SK-N-SH treated with all-trans-retinoic acid at 6 μM for 48 hours (cell line): ENCODE measurements at regions not wholly inside any gene's neighbourhood (a gene's known extent, or its start where the extent isn't known, plus 50 kb on each side); places are given as distances from the start of the nearest gene placed in this dataset.

Experiments
- ATAC-seq: fragments of 200-7000 bp; cut with Tn5 transposase; 3 replicates; pipeline ENCODE4 v1.9.1; 2020; ENCODE audit warnings: mild to moderate bottlenecking, moderate library complexity
- ARNTL ChIP-seq: fragments of 450-650 bp; formaldehyde crosslinking; IDR thresholded peaks from 2 replicates; pipeline ENCODE4 v1.5.0; 2020; ENCODE audit warnings: low read depth, mild to moderate bottlenecking, moderate library complexity, borderline replicate concordance
- CREB5 ChIP-seq: fragments of 250-450 bp; sonication (Bioruptor Pico); IDR thresholded peaks from 2 replicates; pipeline ENCODE4 v1.5.1; 2020; ENCODE audit warnings: low read depth, mild to moderate bottlenecking, moderate library complexity
- CSDC2 ChIP-seq: fragments of 250-450 bp; sonication (Bioruptor Pico); IDR thresholded peaks from 2 replicates; pipeline ENCODE4 v1.5.0; 2020; ENCODE audit warnings: mild to moderate bottlenecking, moderate library complexity
- CSRNP3 ChIP-seq: fragments of 250-450 bp; sonication (Bioruptor Pico); IDR thresholded peaks from 2 replicates; pipeline ENCODE4 v1.5.1; 2021; ENCODE audit warnings: mild to moderate bottlenecking, moderate library complexity
- ESRRG ChIP-seq: fragments of 250-450 bp; sonication (Bioruptor Pico); IDR thresholded peaks from 2 replicates; pipeline ENCODE4 v1.6.1; 2021; ENCODE audit warnings: mild to moderate bottlenecking
- GLIS3 ChIP-seq: fragments of 250-450 bp; sonication (Bioruptor Pico); IDR thresholded peaks from 2 replicates; pipeline ENCODE4 v1.5.0; 2020; ENCODE audit warnings: mild to moderate bottlenecking, moderate library complexity
- ISL1 ChIP-seq: fragments of 250-450 bp; sonication (Bioruptor Pico); IDR thresholded peaks from 2 replicates; pipeline ENCODE4 v2.1.2; 2022; ENCODE audit warnings: mild to moderate bottlenecking, moderate library complexity
- OSR1 ChIP-seq: fragments of 250-450 bp; sonication (Bioruptor Pico); IDR thresholded peaks from 2 replicates; pipeline ENCODE4 v1.8.0; 2022; ENCODE audit warnings: moderate library complexity, mild to moderate bottlenecking, inconsistent platforms
- PATZ1 ChIP-seq: fragments of 250-450 bp; sonication (Bioruptor Pico); IDR thresholded peaks from 2 replicates; pipeline ENCODE4 v1.8.0; 2020; ENCODE audit warnings: mild to moderate bottlenecking, moderate library complexity, borderline replicate concordance
- PPARA ChIP-seq: fragments of 250-450 bp; sonication (Bioruptor Pico); IDR thresholded peaks from 2 replicates; pipeline ENCODE4 v1.5.0; 2020; ENCODE audit warnings: mild to moderate bottlenecking, borderline replicate concordance
- RARB ChIP-seq: fragments of 250-450 bp; sonication (Bioruptor Pico); IDR thresholded peaks from 2 replicates; pipeline ENCODE4 v1.8.0; 2021; ENCODE audit warnings: mild to moderate bottlenecking, moderate library complexity
- SNAI2 ChIP-seq: fragments of 250-450 bp; sonication (Bioruptor Pico); IDR thresholded peaks from 2 replicates; pipeline ENCODE4 v1.5.0; 2020; ENCODE audit warnings: mild to moderate bottlenecking, moderate library complexity
- TCF4 ChIP-seq: fragments of 250-450 bp; sonication (Bioruptor Pico); IDR thresholded peaks from 2 replicates; pipeline ENCODE4 v1.8.0; 2021; ENCODE audit warnings: mild to moderate bottlenecking, moderate library complexity, borderline replicate concordance
- TSHZ2 ChIP-seq: fragments of 250-450 bp; sonication (Bioruptor Pico); IDR thresholded peaks from 2 replicates; pipeline ENCODE4 v1.5.0; 2020; ENCODE audit warnings: mild to moderate bottlenecking, moderate library complexity
- ZC3H10 ChIP-seq: fragments of 250-450 bp; sonication (Bioruptor Pico); IDR thresholded peaks from 2 replicates; pipeline ENCODE4 v1.5.1; 2021; ENCODE audit warnings: mild to moderate bottlenecking, moderate library complexity
- ZFP3 ChIP-seq: fragments of 250-450 bp; sonication (Bioruptor Pico); IDR thresholded peaks from 2 replicates; pipeline ENCODE4 v1.5.0; 2020; ENCODE audit warnings: mild to moderate bottlenecking, moderate library complexity
- ZFP30 ChIP-seq: fragments of 450-650 bp; formaldehyde crosslinking; IDR thresholded peaks from 2 replicates; pipeline ENCODE4 v1.5.0; 2022; ENCODE audit warnings: mild to moderate bottlenecking, moderate library complexity
- ZNF565 ChIP-seq: fragments of 450-650 bp; formaldehyde crosslinking; conservative IDR thresholded peaks from 2 replicates; pipeline ENCODE4 v1.5.0; 2020; ENCODE audit warnings: low read depth, mild to moderate bottlenecking, moderate library complexity
- ZNF70 ChIP-seq: fragments of 450-650 bp; formaldehyde crosslinking; IDR thresholded peaks from 2 replicates; pipeline ENCODE4 v1.5.0; 2020; ENCODE audit warnings: mild to moderate bottlenecking, moderate library complexity
- ZNF8 ChIP-seq: fragments of 450-650 bp; formaldehyde crosslinking; IDR thresholded peaks from 2 replicates; pipeline ENCODE4 v1.5.0; 2020; ENCODE audit warnings: mild to moderate bottlenecking, moderate library complexity

GRCh38 chr2:236775511-236775910 is 205.9 kb downstream of the ACKR3 start:
- TF ChIP-seq ARNTL (CRISPR knock-in tag) (no peak), OSR1 (no peak), TCF4 (CRISPR knock-in tag) (no peak), ZNF8 (no peak), TSHZ2 (CRISPR knock-in tag) (no peak), ZFP3 (CRISPR knock-in tag) (no peak), ZC3H10 (CRISPR knock-in tag) (no peak), ZNF70 (CRISPR knock-in tag) (no peak), GLIS3 (CRISPR knock-in tag) (no peak), CSRNP3 (CRISPR knock-in tag) (no peak), PATZ1 (CRISPR knock-in tag) (no peak), ESRRG (CRISPR knock-in tag) (no peak), RARB (CRISPR knock-in tag) (no peak), CSDC2 (no peak)

GRCh38 chr2:236776206-236776605 is 206.6 kb downstream of the ACKR3 start:
- no peak for ATAC-seq
- TF ChIP-seq ZNF8 (no peak), ISL1 (CRISPR knock-in tag) (no peak), ESRRG (CRISPR knock-in tag) (no peak), CREB5 (no peak), TCF4 (CRISPR knock-in tag) (no peak), OSR1 (no peak), TSHZ2 (CRISPR knock-in tag) (no peak), ZNF70 (CRISPR knock-in tag) (no peak), ARNTL (CRISPR knock-in tag) (no peak), GLIS3 (CRISPR knock-in tag) (no peak), CSDC2 (no peak), PATZ1 (CRISPR knock-in tag) (no peak), ZFP3 (CRISPR knock-in tag) (no peak), ZFP30 (CRISPR knock-in tag) (no peak), SNAI2 (CRISPR knock-in tag) (no peak), ZNF565 (no peak), RARB (CRISPR knock-in tag) (no peak), ZC3H10 (CRISPR knock-in tag) (no peak), PPARA (CRISPR knock-in tag) (no peak)

More at GRCh38 chr2:236775511-236775910, 205.9 kb downstream of the ACKR3 start:
- ATAC-seq, result no peak
